ENCODE measurements at regions not wholly inside any gene's neighbourhood (a gene's known extent, or its start where the extent isn't known, plus 50 kb on each side); places are given as distances from the start of the nearest gene placed in this dataset.

GRCh38 chr7:93015101-93015778 lies 102.5 kb downstream of the SAMD9 start:
- DNase-seq: no peak

GRCh38 chr7:93014410-93014809 lies 103.4 kb downstream of the SAMD9 start:
- no peak for DNase-seq

- no peak for DNase-seq
Observed at GRCh38 chr7:93013446-93014061, 104.2 kb downstream of the SAMD9 start.

- DNase-seq: no peak
Observed at GRCh38 chr7:93011351-93012294, 106.2 kb downstream of the SAMD9 start.

- DNase-seq: no peak
Observed at GRCh38 chr7:93008833-93009232, 108.9 kb downstream of the SAMD9 start.

GRCh38 chr7:93006480-93007095 lies 111.2 kb downstream of the SAMD9 start:
- DNase-seq: no peak

GRCh38 chr7:93004906-93005305 lies 112.9 kb downstream of the SAMD9 start:
- DNase-seq: no peak

- no peak for DNase-seq
Observed at GRCh38 chr7:92997719-92998118, 120.1 kb downstream of the SAMD9 start.

GRCh38 chr7:92997152-92997551 lies 120.6 kb downstream of the SAMD9 start:
- DNase-seq: no peak

GRCh38 chr7:92994901-92995300 lies 122.9 kb downstream of the SAMD9 start:
- DNase-seq: no peak

GRCh38 chr7:92992932-92993331 lies 124.8 kb downstream of the SAMD9 start:
- DNase-seq: no peak

GRCh38 chr7:92992483-92992882 lies 125.3 kb downstream of the SAMD9 start:
- no peak for DNase-seq

- no peak for DNase-seq
Observed at GRCh38 chr7:92991190-92991589, 126.6 kb downstream of the SAMD9 start.

- DNase-seq: no peak
Observed at GRCh38 chr7:92988941-92989545, 128.7 kb downstream of the SAMD9 start.

GRCh38 chr7:92988051-92988450 lies 129.7 kb downstream of the SAMD9 start:
- DNase-seq: peak; percentile 4

GRCh38 chr7:92987538-92987937 lies 130.2 kb downstream of the SAMD9 start:
- DNase-seq: no peak

- no peak for DNase-seq
Observed at GRCh38 chr7:92987095-92987494, 130.7 kb downstream of the SAMD9 start.

- no peak for DNase-seq
Observed at GRCh38 chr7:92982928-92983327, 134.9 kb downstream of the SAMD9 start.

GRCh38 chr7:92976931-92977330 lies 140.6 kb upstream of the CDK6 start:
- no peak for DNase-seq

GRCh38 chr7:92973974-92974373 lies 137.6 kb upstream of the CDK6 start:
- DNase-seq: no peak

GRCh38 chr7:92973293-92973731 lies 136.9 kb upstream of the CDK6 start:
- no peak for DNase-seq

GRCh38 chr7:92972441-92972840 lies 136.1 kb upstream of the CDK6 start:
- no peak for DNase-seq

- DNase-seq: no peak
Observed at GRCh38 chr7:92969061-92969460, 132.7 kb upstream of the CDK6 start.
